Activated T-helper 2 cell treated with anti-CD3 and anti-CD28 coated beads, Interferon-gamma antibody, Interleukin-2, Interleukin-4, amounts not matched to agents 10 μg/mL and 5 μg/mL and 100 μg/mL, durations not matched to agents 14 hours and 24 hours and 36 hours (primary cell): ENCODE measurements at regions not wholly inside any gene's neighbourhood (a gene's known extent, or its start where the extent isn't known, plus 50 kb on each side); places are given as distances from the start of the nearest gene placed in this dataset.
"Not testable (repeated sequence)": the region's sequence is repeated elsewhere in the genome, so short reads cannot be mapped to it uniquely, and the experiment has no call there.

Experiments
- DNase-seq: peaks from one replicate; pipeline ENCODE4 v3.0.0; 2021; ENCODE audit warnings: low spot score
- H3K27ac Mint-ChIP-seq: one replicate; pipeline ENCODE4 v1.8.0; 2021; ENCODE audit warnings: mixed read lengths
- H3K27me3 Mint-ChIP-seq: one replicate; pipeline ENCODE4 v1.8.0; 2021; ENCODE audit warnings: low read depth, mixed read lengths
- H3K36me3 Mint-ChIP-seq: one replicate; pipeline ENCODE4 v1.8.0; 2021; ENCODE audit warnings: low read depth, mixed read lengths
- H3K4me1 Mint-ChIP-seq: one replicate; pipeline ENCODE4 v1.8.0; 2021; ENCODE audit warnings: low read depth, mixed read lengths
- H3K4me3 Mint-ChIP-seq: one replicate; pipeline ENCODE4 v1.8.0; 2021; ENCODE audit warnings: low read depth, mild to moderate bottlenecking, moderate library complexity, mixed read lengths
- H3K9me3 Mint-ChIP-seq: one replicate; pipeline ENCODE4 v1.8.0; 2021; ENCODE audit warnings: mixed read lengths
- intact Hi-C: fragments of 100-400 bp; cut with micrococcal nuclease; formaldehyde crosslinking; loops from one replicate; pipeline ENCODE4 v1.15.1; 2023

GRCh38 chr2:82330155-82330554, 2025.6 kb upstream of the LRRTM1 start:
- no peaks in the 10 kb centered on the region for H3K4me1 Mint-ChIP-seq

GRCh38 chr2:82326180-82326767, 2021.7 kb upstream of the LRRTM1 start:
- H3K4me1 Mint-ChIP-seq, H3K27me3 Mint-ChIP-seq, H3K36me3 Mint-ChIP-seq, H3K27ac Mint-ChIP-seq, H3K4me3 Mint-ChIP-seq, DNase-seq, intact Hi-C loops: not testable (repeated sequence)
- H3K9me3 Mint-ChIP-seq, result peaks cover 44% of the 10 kb centered on the region

More at GRCh38 chr2:82330155-82330554, 2025.6 kb upstream of the LRRTM1 start:
- peaks cover 46% of the 10 kb centered on the region for H3K9me3 Mint-ChIP-seq
- no peaks in the 10 kb centered on the region for H3K27me3 Mint-ChIP-seq
- H3K27ac Mint-ChIP-seq, result no peak overlapping the region
- DNase-seq, result no peak
- intact Hi-C loops, result no loop called here
- no peaks in the 10 kb centered on the region for H3K36me3 Mint-ChIP-seq
- H3K4me3 Mint-ChIP-seq, result no peak overlapping the region

- Mint-ChIP-seq H3K27me3 (no peaks in the 10 kb centered on the region), H3K4me1 (no peaks in the 10 kb centered on the region), H3K9me3 (peaks cover 31% of the 10 kb centered on the region), H3K4me3 (no peak overlapping the region), H3K27ac (no peak overlapping the region), H3K36me3 (no peaks in the 10 kb centered on the region)
- intact Hi-C loops, result no loop called here
- DNase-seq, result no peak
Measured at GRCh38 chr2:82320296-82320695, 2015.7 kb upstream of the LRRTM1 start.

GRCh38 chr2:82317012-82317411, 2012.5 kb upstream of the LRRTM1 start:
- H3K4me1 Mint-ChIP-seq, result no peaks in the 10 kb centered on the region
- no peak overlapping the region for H3K27ac Mint-ChIP-seq
- intact Hi-C loops, result no loop called here
- H3K36me3 Mint-ChIP-seq, result no peaks in the 10 kb centered on the region
- no peak overlapping the region for H3K4me3 Mint-ChIP-seq
- DNase-seq, result no peak
- H3K27me3 Mint-ChIP-seq, result no peaks in the 10 kb centered on the region
- H3K9me3 Mint-ChIP-seq, result peaks cover 34% of the 10 kb centered on the region

GRCh38 chr2:82316586-82316985, 2012.0 kb upstream of the LRRTM1 start:
- no peaks in the 10 kb centered on the region for H3K4me1 Mint-ChIP-seq
- intact Hi-C loops, result no loop called here
- no peaks in the 10 kb centered on the region for H3K27me3 Mint-ChIP-seq
- no peak for DNase-seq
- H3K27ac Mint-ChIP-seq, result no peak overlapping the region
- no peak overlapping the region for H3K4me3 Mint-ChIP-seq
- H3K9me3 Mint-ChIP-seq, result peaks cover 32% of the 10 kb centered on the region
- no peaks in the 10 kb centered on the region for H3K36me3 Mint-ChIP-seq

- Mint-ChIP-seq H3K27me3 (no peaks in the 10 kb centered on the region), H3K4me3 (no peak overlapping the region), H3K36me3 (no peaks in the 10 kb centered on the region), H3K9me3 (peaks cover 17% of the 10 kb centered on the region), H3K4me1 (no peaks in the 10 kb centered on the region), H3K27ac (no peak overlapping the region)
- DNase-seq, result no peak
- intact Hi-C loops, result no loop called here
Measured at GRCh38 chr2:82314836-82315472, 2010.4 kb upstream of the LRRTM1 start.

GRCh38 chr2:82307511-82307910, 2003.0 kb upstream of the LRRTM1 start:
- Mint-ChIP-seq H3K4me1 (no peaks in the 10 kb centered on the region), H3K9me3 (peaks cover 26% of the 10 kb centered on the region), H3K27me3 (no peaks in the 10 kb centered on the region), H3K36me3 (no peaks in the 10 kb centered on the region), H3K27ac (no peak overlapping the region), H3K4me3 (no peak overlapping the region)
- intact Hi-C loops, result no loop called here
- DNase-seq, result no peak

GRCh38 chr2:82301506-82301905, 1997.0 kb upstream of the LRRTM1 start:
- Mint-ChIP-seq H3K36me3 (no peaks in the 10 kb centered on the region), H3K4me1 (no peaks in the 10 kb centered on the region), H3K4me3 (no peak overlapping the region), H3K27me3 (no peaks in the 10 kb centered on the region), H3K9me3 (peaks cover 33% of the 10 kb centered on the region), H3K27ac (no peak overlapping the region)
- no peak for DNase-seq
- intact Hi-C loops, result no loop called here

- Mint-ChIP-seq H3K27ac (no peak overlapping the region), H3K27me3 (no peaks in the 10 kb centered on the region), H3K9me3 (peaks cover 18% of the 10 kb centered on the region), H3K4me1 (no peaks in the 10 kb centered on the region), H3K36me3 (no peaks in the 10 kb centered on the region), H3K4me3 (no peak overlapping the region)
- intact Hi-C loops, result no loop called here
- DNase-seq, result no peak
Measured at GRCh38 chr2:82289446-82289845, 1984.9 kb upstream of the LRRTM1 start.

GRCh38 chr2:82283075-82283474, 1978.5 kb upstream of the LRRTM1 start:
- Mint-ChIP-seq H3K36me3 (no peaks in the 10 kb centered on the region), H3K4me3 (no peak overlapping the region), H3K4me1 (no peaks in the 10 kb centered on the region), H3K9me3 (peaks cover 33% of the 10 kb centered on the region), H3K27ac (no peak overlapping the region), H3K27me3 (no peaks in the 10 kb centered on the region)
- no peak for DNase-seq
- intact Hi-C loops, result no loop called here

- Mint-ChIP-seq H3K4me3 (no peak overlapping the region), H3K27ac (no peak overlapping the region), H3K36me3 (no peaks in the 10 kb centered on the region), H3K27me3 (no peaks in the 10 kb centered on the region), H3K9me3 (peaks cover 40% of the 10 kb centered on the region), H3K4me1 (no peaks in the 10 kb centered on the region)
- intact Hi-C loops, result no loop called here
- no peak for DNase-seq
Measured at GRCh38 chr2:82282111-82282882, 1977.7 kb upstream of the LRRTM1 start.

- Mint-ChIP-seq H3K9me3 (peaks cover 57% of the 10 kb centered on the region), H3K4me3 (no peak overlapping the region), H3K36me3 (no peaks in the 10 kb centered on the region), H3K27ac (no peak overlapping the region), H3K27me3 (no peaks in the 10 kb centered on the region), H3K4me1 (no peaks in the 10 kb centered on the region)
- no peak for DNase-seq
- intact Hi-C loops, result no loop called here
Measured at GRCh38 chr2:82279367-82279766, 1974.8 kb upstream of the LRRTM1 start.

- Mint-ChIP-seq H3K36me3 (no peaks in the 10 kb centered on the region), H3K9me3 (peaks cover 64% of the 10 kb centered on the region), H3K27me3 (no peaks in the 10 kb centered on the region), H3K27ac (no peak overlapping the region), H3K4me1 (no peaks in the 10 kb centered on the region), H3K4me3 (no peak overlapping the region)
- intact Hi-C loops, result no loop called here
- no peak for DNase-seq
Measured at GRCh38 chr2:82278416-82278815, 1973.9 kb upstream of the LRRTM1 start.
